Activated CD8-positive, alpha-beta memory T cell treated with anti-CD3 and anti-CD28 coated beads, Interleukin-2, amount 10 ng/mL, durations not matched to agents 7 days and 5 days (primary cell): ENCODE measurements at regions not wholly inside any gene's neighbourhood (a gene's known extent, or its start where the extent isn't known, plus 50 kb on each side); places are given as distances from the start of the nearest gene placed in this dataset.

Experiments used
- ATAC-seq: fragments of 150-1000 bp; cut with Tn5 transposase; one replicate; pipeline ENCODE4 v1.10.0; 2021; ENCODE audit warnings: moderate library complexity
- CTCF ChIA-PET: fragments of 350-600 bp; sonication (Branson Sonifier 250); formaldehyde crosslinking; loops from one replicate; lab custom pipeline; 2021; ENCODE audit warnings: antibody characterized with exemption; lab: Charles Lee
- DNase-seq: peaks from one replicate; pipeline ENCODE4 v3.0.0-alpha.2; 2020
- H3K27ac Mint-ChIP-seq: one replicate; pipeline ENCODE4 v1.8.0; 2021; ENCODE audit warnings: mild to moderate bottlenecking, mixed read lengths
- H3K27me3 Mint-ChIP-seq: one replicate; pipeline ENCODE4 v1.8.0; 2021; ENCODE audit warnings: mixed read lengths
- H3K36me3 Mint-ChIP-seq: one replicate; pipeline ENCODE4 v1.8.0; 2021; ENCODE audit warnings: mild to moderate bottlenecking, mixed read lengths
- H3K4me1 Mint-ChIP-seq: one replicate; pipeline ENCODE4 v1.8.0; 2021; ENCODE audit warnings: mixed read lengths
- H3K4me3 Mint-ChIP-seq: one replicate; pipeline ENCODE4 v1.8.0; 2021; ENCODE audit warnings: mild to moderate bottlenecking, moderate library complexity, mixed read lengths
- H3K9me3 Mint-ChIP-seq: one replicate; pipeline ENCODE4 v1.8.0; 2022; ENCODE audit warnings: low read depth, mixed read lengths

DNA sequence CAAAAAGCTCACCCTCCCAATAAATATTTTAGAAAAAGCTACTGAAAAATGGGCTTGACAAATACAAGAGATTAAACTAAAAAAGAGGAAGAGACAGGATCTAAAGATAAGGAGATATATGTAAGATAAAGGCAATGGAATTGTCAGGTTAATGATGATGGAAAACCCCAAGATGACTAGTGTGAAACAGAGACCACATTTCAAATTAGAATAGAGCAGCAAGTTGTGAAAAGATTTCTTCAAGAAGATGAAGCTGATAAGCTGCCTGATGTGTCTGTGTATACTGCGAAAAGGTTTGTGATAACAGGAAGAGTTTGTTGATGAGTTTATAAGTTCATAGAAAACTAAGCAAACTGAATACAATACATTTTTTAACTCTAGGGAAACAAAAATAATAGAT lies 840.1 kb upstream of the SLITRK5 start:
- DNase-seq (no peak), ATAC-seq (no peak)
- Mint-ChIP-seq H3K4me1 (no peaks in the 10 kb centered on the region), H3K9me3 (peaks cover 2% of the 10 kb centered on the region), H3K27ac (no peak overlapping the region), H3K27me3 (no peaks in the 10 kb centered on the region), H3K36me3 (no peaks in the 10 kb centered on the region), H3K4me3 (no peak overlapping the region)
- CTCF ChIA-PET, result no interaction called here

GRCh38 chr13:86838411-86839120 lies 832.6 kb upstream of the SLITRK5 start:
- Mint-ChIP-seq H3K27ac (no peak overlapping the region), H3K4me1 (no peaks in the 10 kb centered on the region), H3K27me3 (no peaks in the 10 kb centered on the region), H3K9me3 (peaks cover 10% of the 10 kb centered on the region), H3K36me3 (no peaks in the 10 kb centered on the region), H3K4me3 (no peak overlapping the region)
- DNase-seq (no peak), ATAC-seq (no peak)
- CTCF ChIA-PET, result no interaction called here

DNA sequence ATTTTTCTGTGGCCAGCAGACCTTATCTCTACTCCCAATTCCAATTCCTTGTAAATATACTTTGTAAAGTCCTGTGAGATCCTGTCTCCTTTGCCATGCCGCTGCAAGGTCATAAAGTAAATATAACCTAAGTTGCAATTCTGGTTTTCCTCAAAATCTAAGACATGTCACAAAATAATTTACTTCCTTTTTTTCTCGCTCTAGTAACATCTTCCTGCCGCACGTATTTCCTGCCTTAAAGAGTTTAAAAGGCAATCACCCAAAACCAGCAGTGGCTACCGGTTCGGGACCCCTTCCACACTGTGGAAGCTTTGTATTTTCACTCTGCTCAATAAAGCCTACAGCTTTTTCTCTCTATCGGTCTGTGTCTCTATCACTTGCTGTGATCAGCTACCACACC lies 832.0 kb upstream of the SLITRK5 start:
- Mint-ChIP-seq H3K9me3 (peaks cover 7% of the 10 kb centered on the region), H3K27ac (no peak overlapping the region), H3K4me1 (no peaks in the 10 kb centered on the region), H3K36me3 (no peaks in the 10 kb centered on the region), H3K4me3 (no peak overlapping the region), H3K27me3 (no peaks in the 10 kb centered on the region)
- CTCF ChIA-PET, result no interaction called here
- no peak for DNase-seq
- no peak for ATAC-seq

- H3K4me3 Mint-ChIP-seq, result no peak overlapping the region
- H3K27me3 Mint-ChIP-seq, result no peaks in the 10 kb centered on the region
- no peak for ATAC-seq
- DNase-seq, result no peak
- H3K9me3 Mint-ChIP-seq, result peaks cover 10% of the 10 kb centered on the region
- H3K36me3 Mint-ChIP-seq, result no peaks in the 10 kb centered on the region
- no peaks in the 10 kb centered on the region for H3K4me1 Mint-ChIP-seq
- H3K27ac Mint-ChIP-seq, result no peak overlapping the region
- CTCF ChIA-PET, result no interaction called here
Observed at GRCh38 chr13:86840250-86841191, 830.6 kb upstream of the SLITRK5 start.

DNA sequence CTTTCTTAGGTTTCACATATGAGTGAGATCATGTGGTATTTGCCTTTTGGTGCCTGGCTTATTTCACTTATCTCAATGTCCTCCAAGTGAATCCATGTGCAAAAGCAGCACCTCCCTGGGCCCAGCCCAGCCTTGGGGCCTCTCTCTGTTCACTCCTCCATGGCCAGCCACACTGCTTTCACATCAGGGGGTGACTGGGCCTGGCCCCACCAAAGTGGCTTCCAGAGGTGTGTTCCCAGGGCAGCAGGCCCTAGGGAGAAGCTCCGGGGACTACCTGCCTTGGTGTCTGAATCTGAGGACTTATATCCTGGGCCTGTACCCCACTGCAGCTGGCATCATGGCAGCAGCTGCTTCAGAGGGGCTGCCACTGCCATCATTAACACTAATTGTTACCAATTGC lies 829.9 kb upstream of the SLITRK5 start:
- no peaks in the 10 kb centered on the region for H3K36me3 Mint-ChIP-seq
- no peak overlapping the region for H3K27ac Mint-ChIP-seq
- no peaks in the 10 kb centered on the region for H3K4me1 Mint-ChIP-seq
- CTCF ChIA-PET, result no interaction called here
- no peak for ATAC-seq
- peaks cover 10% of the 10 kb centered on the region for H3K9me3 Mint-ChIP-seq
- no peak overlapping the region for H3K4me3 Mint-ChIP-seq
- no peaks in the 10 kb centered on the region for H3K27me3 Mint-ChIP-seq
- DNase-seq, result no peak

DNA sequence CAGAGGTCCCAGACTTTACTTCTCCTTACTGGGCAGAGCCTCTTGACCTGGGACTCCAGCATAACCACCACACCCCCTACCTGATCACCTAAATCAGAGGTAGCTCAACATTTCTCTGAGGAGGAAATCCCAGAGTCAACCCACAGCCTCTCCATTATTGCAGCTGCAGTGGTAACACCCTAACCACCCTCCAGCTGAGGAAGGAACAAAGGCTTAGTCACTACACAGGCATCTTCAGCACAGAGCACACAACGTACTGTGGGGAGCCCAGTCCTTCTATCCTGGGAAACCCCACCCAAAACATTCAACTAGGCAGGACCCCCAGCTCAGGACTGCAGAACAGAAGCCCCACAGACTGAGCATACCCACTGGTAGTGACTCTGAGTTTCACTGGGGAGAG lies 824.7 kb upstream of the SLITRK5 start:
- no peak overlapping the region for H3K4me3 Mint-ChIP-seq
- no peaks in the 10 kb centered on the region for H3K4me1 Mint-ChIP-seq
- CTCF ChIA-PET, result no interaction called here
- peaks cover 2% of the 10 kb centered on the region for H3K9me3 Mint-ChIP-seq
- H3K36me3 Mint-ChIP-seq, result no peaks in the 10 kb centered on the region
- no peak overlapping the region for H3K27ac Mint-ChIP-seq
- ATAC-seq, result no peak
- DNase-seq, result no peak
- no peaks in the 10 kb centered on the region for H3K27me3 Mint-ChIP-seq

GRCh38 chr13:86848716-86849115 lies 822.5 kb upstream of the SLITRK5 start:
- Mint-ChIP-seq H3K27me3 (no peaks in the 10 kb centered on the region), H3K36me3 (no peaks in the 10 kb centered on the region), H3K9me3 (peaks cover 2% of the 10 kb centered on the region), H3K4me1 (no peaks in the 10 kb centered on the region), H3K27ac (no peak overlapping the region), H3K4me3 (no peak overlapping the region)
- ATAC-seq (no peak), DNase-seq (no peak)
- CTCF ChIA-PET, result no interaction called here

- Mint-ChIP-seq H3K9me3 (peaks cover 2% of the 10 kb centered on the region), H3K36me3 (no peaks in the 10 kb centered on the region), H3K27ac (no peak overlapping the region), H3K4me3 (no peak overlapping the region), H3K27me3 (no peaks in the 10 kb centered on the region), H3K4me1 (no peaks in the 10 kb centered on the region)
- DNase-seq, result no peak
- ATAC-seq, result no peak
- CTCF ChIA-PET, result no interaction called here
Observed at GRCh38 chr13:86856991-86857390, 814.2 kb upstream of the SLITRK5 start.

GRCh38 chr13:86858216-86858615 lies 813.0 kb upstream of the SLITRK5 start:
- no peaks in the 10 kb centered on the region for H3K36me3 Mint-ChIP-seq
- CTCF ChIA-PET, result no interaction called here
- no peak for DNase-seq
- no peak overlapping the region for H3K4me3 Mint-ChIP-seq
- H3K9me3 Mint-ChIP-seq, result peaks cover 3% of the 10 kb centered on the region
- H3K27me3 Mint-ChIP-seq, result no peaks in the 10 kb centered on the region
- no peak overlapping the region for H3K27ac Mint-ChIP-seq
- no peaks in the 10 kb centered on the region for H3K4me1 Mint-ChIP-seq
- no peak for ATAC-seq

DNA sequence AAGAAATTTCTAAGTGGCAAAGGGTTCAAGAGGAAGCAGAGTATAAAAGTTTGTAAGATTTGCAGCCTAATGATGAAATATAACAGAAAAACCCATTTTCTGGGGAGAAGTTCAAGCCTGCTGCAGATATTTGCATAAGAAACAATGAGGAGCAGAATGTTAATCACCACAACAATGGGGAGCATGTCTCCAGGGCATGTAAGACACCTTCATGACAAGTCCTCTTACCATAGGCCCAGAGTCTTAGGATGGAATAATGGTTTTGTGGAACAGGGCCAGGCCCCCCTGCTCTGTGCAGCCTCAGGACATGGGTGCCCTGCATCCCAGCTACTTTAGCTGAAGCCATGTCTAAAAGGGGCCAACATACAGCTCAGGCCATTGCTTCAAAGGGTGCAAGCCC lies 809.0 kb upstream of the SLITRK5 start:
- no peaks in the 10 kb centered on the region for H3K4me1 Mint-ChIP-seq
- DNase-seq (no peak), ATAC-seq (no peak)
- H3K4me3 Mint-ChIP-seq, result no peak overlapping the region
- no peaks in the 10 kb centered on the region for H3K36me3 Mint-ChIP-seq
- H3K9me3 Mint-ChIP-seq, result peaks cover 2% of the 10 kb centered on the region
- no peak overlapping the region for H3K27ac Mint-ChIP-seq
- CTCF ChIA-PET, result no interaction called here
- H3K27me3 Mint-ChIP-seq, result no peaks in the 10 kb centered on the region

DNA sequence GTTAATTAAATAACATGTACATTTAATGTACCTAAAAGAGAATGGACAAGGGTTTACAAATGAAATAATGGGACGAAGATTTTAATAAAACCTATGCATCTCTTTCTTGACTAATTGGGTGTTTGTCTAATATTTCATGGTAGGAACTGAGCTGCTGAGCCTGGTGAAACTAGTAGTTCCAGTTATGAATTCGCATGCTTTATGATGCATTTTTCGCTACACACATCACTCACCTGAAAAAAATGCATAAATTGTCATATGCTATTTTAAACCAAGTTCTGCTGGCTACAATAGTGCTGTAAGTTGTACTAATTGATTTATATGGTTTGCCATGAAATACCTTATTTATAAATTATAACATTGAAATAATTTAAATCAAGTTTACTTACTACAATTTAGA lies 806.8 kb upstream of the SLITRK5 start:
- no peak overlapping the region for H3K27ac Mint-ChIP-seq
- no peaks in the 10 kb centered on the region for H3K4me1 Mint-ChIP-seq
- peaks cover 2% of the 10 kb centered on the region for H3K9me3 Mint-ChIP-seq
- no peak for DNase-seq
- ATAC-seq, result no peak
- H3K27me3 Mint-ChIP-seq, result no peaks in the 10 kb centered on the region
- no peaks in the 10 kb centered on the region for H3K36me3 Mint-ChIP-seq
- CTCF ChIA-PET, result no interaction called here
- no peak overlapping the region for H3K4me3 Mint-ChIP-seq

DNA sequence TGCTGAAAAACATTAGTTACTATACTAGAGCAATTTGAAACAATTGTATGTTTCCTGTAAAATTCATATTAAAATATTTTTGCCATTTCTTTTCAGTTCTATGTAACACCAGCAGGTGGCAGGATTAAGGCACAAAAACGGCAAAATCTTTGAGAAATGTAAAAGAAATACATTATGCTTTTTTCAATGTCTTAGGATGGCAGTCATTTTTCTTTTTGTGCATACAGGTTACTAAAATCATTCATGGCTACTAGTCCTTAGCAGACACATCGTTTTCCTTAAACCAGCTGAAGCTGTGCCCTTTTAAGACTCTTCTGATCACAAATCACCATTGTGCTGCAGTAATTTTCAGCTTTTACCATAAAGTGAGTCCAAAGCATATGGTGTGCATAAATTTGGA lies 800.7 kb upstream of the SLITRK5 start:
- no peaks in the 10 kb centered on the region for H3K4me1 Mint-ChIP-seq
- H3K27ac Mint-ChIP-seq, result no peak overlapping the region
- H3K27me3 Mint-ChIP-seq, result no peaks in the 10 kb centered on the region
- H3K36me3 Mint-ChIP-seq, result no peaks in the 10 kb centered on the region
- CTCF ChIA-PET, result interaction anchor here (2.1 kb wide), 1 partner anchor 404 kb away, joined by 7 read pairs; no protein-coding TSS in a partner anchor
- H3K4me3 Mint-ChIP-seq, result no peak overlapping the region
- no peaks in the 10 kb centered on the region for H3K9me3 Mint-ChIP-seq
- no peak for DNase-seq
- ATAC-seq, result no peak

DNA sequence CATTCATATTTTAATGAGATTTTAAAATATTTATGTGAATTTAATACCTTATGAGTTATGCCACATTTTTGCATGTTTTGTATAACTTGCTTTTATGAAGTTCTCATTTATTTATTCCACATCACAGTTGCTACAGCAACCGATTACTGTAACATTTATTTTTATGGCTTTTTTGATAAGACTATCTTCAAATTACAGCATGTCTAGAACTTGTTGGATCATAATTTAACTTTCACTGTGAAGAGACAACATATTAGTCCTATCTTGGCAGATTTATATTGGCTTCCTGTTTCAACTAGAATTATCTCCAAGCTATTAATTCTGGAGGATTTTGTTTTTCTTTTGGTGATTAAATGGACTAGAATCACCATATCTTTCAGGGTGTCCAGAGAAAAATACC lies 793.7 kb upstream of the SLITRK5 start:
- CTCF ChIA-PET, result interaction anchor here (0.6 kb wide), 1 partner anchor 343 kb away, joined by 3 read pairs; no protein-coding TSS in a partner anchor

GRCh38 chr13:86878781-86879180 lies 792.4 kb upstream of the SLITRK5 start:
- CTCF ChIA-PET, result no interaction called here
- DNase-seq (no peak), ATAC-seq (no peak)
- Mint-ChIP-seq H3K36me3 (no peaks in the 10 kb centered on the region), H3K27ac (no peak overlapping the region), H3K9me3 (peaks cover 2% of the 10 kb centered on the region), H3K4me3 (no peak overlapping the region), H3K27me3 (no peaks in the 10 kb centered on the region), H3K4me1 (no peaks in the 10 kb centered on the region)

More for the DNA sequence above, 793.7 kb upstream of the SLITRK5 start:
- Mint-ChIP-seq H3K36me3 (no peaks in the 10 kb centered on the region), H3K9me3 (no peaks in the 10 kb centered on the region), H3K4me1 (no peaks in the 10 kb centered on the region), H3K27ac (no peak overlapping the region), H3K4me3 (no peak overlapping the region), H3K27me3 (no peaks in the 10 kb centered on the region)
- ATAC-seq (no peak), DNase-seq (no peak)
